ENCODE measurements at regions not wholly inside any gene's neighbourhood (a gene's known extent, or its start where the extent isn't known, plus 50 kb on each side); places are given as distances from the start of the nearest gene placed in this dataset.

GRCh38 chr1:227465256-227465655 lies 98.1 kb upstream of the ZNF678 start:
- TF ChIP-seq, protein P1, sequence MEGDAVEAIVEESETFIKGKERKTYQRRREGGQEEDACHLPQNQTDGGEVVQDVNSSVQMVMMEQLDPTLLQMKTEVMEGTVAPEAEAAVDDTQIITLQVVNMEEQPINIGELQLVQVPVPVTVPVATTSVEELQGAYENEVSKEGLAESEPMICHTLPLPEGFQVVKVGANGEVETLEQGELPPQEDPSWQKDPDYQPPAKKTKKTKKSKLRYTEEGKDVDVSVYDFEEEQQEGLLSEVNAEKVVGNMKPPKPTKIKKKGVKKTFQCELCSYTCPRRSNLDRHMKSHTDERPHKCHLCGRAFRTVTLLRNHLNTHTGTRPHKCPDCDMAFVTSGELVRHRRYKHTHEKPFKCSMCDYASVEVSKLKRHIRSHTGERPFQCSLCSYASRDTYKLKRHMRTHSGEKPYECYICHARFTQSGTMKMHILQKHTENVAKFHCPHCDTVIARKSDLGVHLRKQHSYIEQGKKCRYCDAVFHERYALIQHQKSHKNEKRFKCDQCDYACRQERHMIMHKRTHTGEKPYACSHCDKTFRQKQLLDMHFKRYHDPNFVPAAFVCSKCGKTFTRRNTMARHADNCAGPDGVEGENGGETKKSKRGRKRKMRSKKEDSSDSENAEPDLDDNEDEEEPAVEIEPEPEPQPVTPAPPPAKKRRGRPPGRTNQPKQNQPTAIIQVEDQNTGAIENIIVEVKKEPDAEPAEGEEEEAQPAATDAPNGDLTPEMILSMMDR (tag by site-specific recombination; IDR thresholded peaks at IDR 0.05) = no peak
- TF ChIP-seq WT1 (tag by site-specific recombination; IDR thresholded peaks at IDR 0.05) (no peak), ZNF362 (tag by site-specific recombination; IDR thresholded peaks at IDR 0.05) (no peak), ZNF24 (tag by site-specific recombination; IDR thresholded peaks at IDR 0.05) (no peak), HOXA7 (CRISPR knock-in tag; IDR thresholded peaks at IDR 0.05; ENCODE audit: borderline replicate concordance) (no peak), ZNF274 (IDR thresholded peaks at IDR 0.05; ENCODE audit: low read length) (no peak), ZNF274 (tag by site-specific recombination; IDR thresholded peaks at IDR 0.05; ENCODE audit: borderline replicate concordance) (no peak), ZNF202 (tag by site-specific recombination; IDR thresholded peaks at IDR 0.05; ENCODE audit: borderline replicate concordance) (no peak)
